Tongue (tissue), 1 donor: ENCODE measurements at regions not wholly inside any gene's neighbourhood (a gene's known extent, or its start where the extent isn't known, plus 50 kb on each side); places are given as distances from the start of the nearest gene placed in this dataset.
"Not testable (repeated sequence)": the region's sequence is repeated elsewhere in the genome, so short reads cannot be mapped to it uniquely, and the experiment has no call there.

Experiments
- DNase-seq: peaks from one replicate; pipeline ENCODE4 v3.0.0-alpha.2; 2015

GRCh38 chr9:10835791-10836463 is 223.1 kb upstream of the PTPRD start:
- DNase-seq: no peak

- peak; percentile 17 for DNase-seq
These were observed 230.3 kb upstream of the PTPRD start for GRCh38 chr9:10843151-10843550.

- peak; percentile 10 for DNase-seq
These were observed 243.0 kb upstream of the PTPRD start for GRCh38 chr9:10855847-10856246.

GRCh38 chr9:10858817-10859216 is 246.0 kb upstream of the PTPRD start:
- DNase-seq: no peak

GRCh38 chr9:10863476-10863875 is 250.7 kb upstream of the PTPRD start:
- DNase-seq: no peak

- no peak for DNase-seq
These were observed 254.4 kb upstream of the PTPRD start for GRCh38 chr9:10867194-10867593.

GRCh38 chr9:10869687-10870086 is 256.9 kb upstream of the PTPRD start:
- no peak for DNase-seq

GRCh38 chr9:10873999-10874398 is 261.2 kb upstream of the PTPRD start:
- no peak for DNase-seq

- DNase-seq: no peak
These were observed 262.9 kb upstream of the PTPRD start for GRCh38 chr9:10875752-10876151.

- DNase-seq: no peak
These were observed 263.5 kb upstream of the PTPRD start for GRCh38 chr9:10876333-10876732.

- DNase-seq: not testable (repeated sequence)
These were observed 277.5 kb upstream of the PTPRD start for GRCh38 chr9:10890266-10890665.

GRCh38 chr9:10899509-10899908 is 286.7 kb upstream of the PTPRD start:
- DNase-seq: no peak

- no peak for DNase-seq
These were observed 291.2 kb upstream of the PTPRD start for GRCh38 chr9:10903969-10904368.

GRCh38 chr9:10910779-10911178 is 298.0 kb upstream of the PTPRD start:
- no peak for DNase-seq

GRCh38 chr9:10911373-10911772 is 298.6 kb upstream of the PTPRD start:
- DNase-seq: no peak

GRCh38 chr9:10917001-10917400 is 304.2 kb upstream of the PTPRD start:
- DNase-seq: no peak

GRCh38 chr9:10921671-10922070 is 308.9 kb upstream of the PTPRD start:
- DNase-seq: no peak

- no peak for DNase-seq
These were observed 313.1 kb upstream of the PTPRD start for GRCh38 chr9:10925896-10926295.

- DNase-seq: no peak
These were observed 315.6 kb upstream of the PTPRD start for GRCh38 chr9:10928372-10928771.

- no peak for DNase-seq
These were observed 317.3 kb upstream of the PTPRD start for GRCh38 chr9:10930081-10930480.

- no peak for DNase-seq
These were observed 334.0 kb upstream of the PTPRD start for GRCh38 chr9:10946676-10947410.

- no peak for DNase-seq
These were observed 345.1 kb upstream of the PTPRD start for GRCh38 chr9:10957878-10958277.

- DNase-seq: no peak
These were observed 349.1 kb upstream of the PTPRD start for GRCh38 chr9:10961883-10962282.

GRCh38 chr9:10983251-10983650 is 370.4 kb upstream of the PTPRD start:
- DNase-seq: no peak
